GM19455 (cell line): ENCODE measurements at regions not wholly inside any gene's neighbourhood (a gene's known extent, or its start where the extent isn't known, plus 50 kb on each side); places are given as distances from the start of the nearest gene placed in this dataset.

Experiments
- ATAC-seq: cut with Tn5 transposase; IDR thresholded peaks from one replicate; pipeline ENCODE4 v1.9.1; 2021; ENCODE audit not compliant: unreplicated experiment

DNA sequence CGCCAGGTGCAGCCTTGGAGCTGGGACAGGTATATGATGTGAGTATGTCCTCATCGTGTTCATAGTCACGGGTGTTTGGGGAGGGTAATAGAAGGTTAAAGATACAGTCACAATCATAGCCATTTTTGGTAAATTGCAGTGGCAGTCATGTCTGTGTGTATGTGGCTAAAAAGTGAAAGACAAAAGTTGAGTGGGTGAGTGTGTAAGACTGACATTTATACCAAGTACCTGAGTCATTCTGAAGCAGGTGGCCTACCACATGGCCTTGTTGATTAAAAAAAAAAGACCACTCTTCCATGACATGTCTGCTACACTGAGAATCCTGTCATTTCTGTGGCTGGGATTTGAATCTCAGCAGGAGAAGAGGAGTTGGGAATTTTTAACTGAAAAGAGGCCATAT lies 181.9 kb downstream of the SCP2D1 start:
- ATAC-seq: no peak

GRCh38 chr20:18999086-18999485 lies 185.5 kb downstream of the SCP2D1 start:
- no peak for ATAC-seq

DNA sequence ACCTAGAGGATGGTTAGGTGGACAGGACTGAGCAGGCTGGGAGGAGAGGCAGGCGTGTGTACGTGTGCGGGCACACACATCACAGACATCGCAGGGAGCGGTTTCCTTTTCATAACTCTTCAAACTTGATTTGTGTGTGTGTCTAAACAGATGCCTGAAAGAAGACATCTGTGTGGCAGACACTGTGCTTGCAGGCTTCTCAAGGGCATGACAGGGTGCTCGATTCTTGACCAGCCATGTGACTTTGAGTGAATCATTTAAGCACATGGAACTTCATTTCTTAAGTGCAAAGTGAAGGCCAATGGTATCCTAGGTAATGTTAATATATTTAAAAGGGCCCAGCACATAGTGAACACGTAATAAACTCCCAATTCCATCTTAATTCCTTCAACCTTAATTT lies 186.5 kb downstream of the SCP2D1 start:
- no peak for ATAC-seq

GRCh38 chr20:19001177-19001576 lies 187.6 kb downstream of the SCP2D1 start:
- no peak for ATAC-seq

DNA sequence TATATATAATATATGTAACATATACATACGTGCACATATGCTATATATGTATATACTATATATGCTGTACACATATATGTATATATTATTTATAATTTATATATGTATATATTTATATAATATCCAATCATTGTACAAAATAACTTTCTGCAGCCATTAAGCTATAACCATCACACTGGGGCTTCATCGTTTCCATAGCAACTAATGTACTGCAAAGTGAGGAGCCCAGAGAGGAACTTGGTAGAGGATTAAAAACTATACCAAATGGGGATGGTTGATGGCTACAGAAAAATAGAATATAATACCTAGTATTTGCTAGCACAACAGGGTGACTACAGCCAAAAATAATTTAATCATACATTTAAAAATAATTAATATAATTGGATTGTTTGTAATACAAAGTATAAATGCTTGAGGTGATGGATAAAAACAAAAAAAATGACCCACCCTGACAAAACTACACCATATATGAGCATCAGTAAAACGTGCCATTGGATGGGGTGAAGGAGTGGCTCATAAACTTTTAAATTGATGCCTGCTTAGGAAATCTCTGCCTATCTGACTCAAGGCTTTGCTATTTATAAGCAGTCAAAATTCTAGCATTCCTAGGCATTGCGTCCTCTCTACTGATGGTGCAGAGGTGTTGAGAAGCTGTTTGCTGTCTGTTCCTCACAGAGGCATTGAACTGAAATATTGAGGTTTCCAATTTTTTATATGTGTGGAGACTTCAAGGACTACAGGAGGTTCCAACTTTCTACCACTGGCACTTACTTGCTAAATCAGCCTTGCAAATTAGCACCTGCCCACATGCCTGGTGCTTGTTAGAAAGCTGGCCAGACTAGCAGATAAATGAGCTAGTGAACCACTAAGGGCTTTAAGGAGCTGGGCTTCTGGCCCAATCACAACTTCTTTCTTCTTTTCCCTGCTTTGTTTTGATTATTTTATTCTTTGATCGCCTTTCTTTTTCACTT lies 190.1 kb downstream of the SCP2D1 start:
- ATAC-seq: no peak

- no peak for ATAC-seq
Measured at GRCh38 chr20:19004975-19005374, 191.4 kb downstream of the SCP2D1 start.

DNA sequence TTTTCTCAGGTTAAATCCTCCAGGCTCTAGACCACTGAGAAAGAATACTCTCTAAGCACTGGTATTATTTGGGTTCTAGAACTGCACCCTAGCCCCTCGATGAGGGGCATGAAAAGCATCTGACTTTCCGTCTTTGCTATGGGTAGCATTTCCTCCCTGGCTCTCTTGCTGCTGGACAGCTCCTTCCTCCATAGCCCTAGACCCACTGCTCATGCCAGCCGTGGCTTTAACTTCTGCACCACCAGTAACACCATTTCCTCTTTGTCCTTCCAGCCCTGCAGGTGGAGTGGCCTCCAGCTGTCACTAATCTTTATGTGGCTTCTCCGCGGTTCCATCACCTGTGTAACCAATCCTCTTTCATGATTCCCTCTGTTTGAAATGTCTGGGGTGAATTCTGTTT lies 194.9 kb downstream of the SCP2D1 start:
- ATAC-seq: no peak

- ATAC-seq: no peak
Measured at GRCh38 chr20:19009081-19009688, 195.6 kb downstream of the SCP2D1 start.

- no peak for ATAC-seq
Measured at GRCh38 chr20:19012676-19013075, 199.1 kb downstream of the SCP2D1 start.

- no peak for ATAC-seq
Measured at GRCh38 chr20:19013907-19014306, 198.5 kb upstream of the SLC24A3 start.

- ATAC-seq: no peak
Measured at GRCh38 chr20:19015351-19016139, 196.9 kb upstream of the SLC24A3 start.

GRCh38 chr20:19016140-19016497 lies 196.3 kb upstream of the SLC24A3 start:
- ATAC-seq: no peak

DNA sequence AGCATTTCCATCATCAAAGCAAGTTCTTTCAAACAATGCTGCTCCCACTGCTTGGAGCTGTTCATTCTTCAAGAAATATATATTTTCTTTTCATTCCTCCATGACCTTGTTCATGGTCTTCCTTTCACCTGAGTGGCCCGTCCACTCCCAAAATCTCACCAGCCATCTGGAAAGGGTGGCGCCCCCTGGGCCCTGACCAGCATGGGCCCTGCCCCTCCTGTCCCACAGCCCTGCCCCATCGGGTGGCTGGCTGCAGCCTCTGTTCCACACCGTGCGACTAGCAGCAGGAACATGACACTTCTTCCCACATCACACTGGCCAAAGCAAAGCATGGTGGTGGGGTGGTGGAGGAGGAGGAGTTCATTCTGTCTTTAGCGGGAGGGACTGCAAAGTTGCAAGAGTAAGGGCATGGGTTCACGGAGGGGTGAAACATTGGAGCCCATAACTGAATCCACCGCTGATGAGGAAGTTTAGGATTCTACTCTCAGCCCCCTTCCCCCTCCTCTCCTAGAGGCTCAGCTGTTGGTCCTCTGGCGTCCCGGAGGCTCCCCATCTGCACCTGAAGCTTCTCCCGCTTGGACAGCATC lies 195.2 kb upstream of the SLC24A3 start:
- ATAC-seq: no peak

DNA sequence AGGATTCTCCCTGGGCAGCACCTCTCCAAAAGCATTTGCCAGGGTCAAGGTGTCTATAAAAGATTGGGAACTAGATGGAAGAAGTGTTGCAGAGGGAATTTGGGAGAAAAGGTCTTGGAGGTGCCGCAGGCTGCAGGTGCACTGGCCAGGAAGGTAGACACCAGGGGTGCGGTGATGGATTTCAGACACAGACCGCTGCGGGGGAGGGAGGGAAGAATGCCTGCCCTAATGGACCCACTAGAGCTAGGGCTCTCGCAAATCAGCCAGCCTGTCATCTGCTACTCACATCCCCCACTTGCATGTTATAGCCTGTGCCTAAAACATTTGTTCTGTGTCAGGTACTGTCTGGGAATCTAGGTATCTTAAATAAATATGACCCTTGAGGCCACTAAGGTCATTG lies 193.6 kb upstream of the SLC24A3 start:
- no peak for ATAC-seq

- ATAC-seq: no peak
Measured at GRCh38 chr20:19019734-19020364, 192.6 kb upstream of the SLC24A3 start.

- no peak for ATAC-seq
Measured at GRCh38 chr20:19021406-19022117, 190.9 kb upstream of the SLC24A3 start.

- no peak for ATAC-seq
Measured at GRCh38 chr20:19022118-19022575, 190.3 kb upstream of the SLC24A3 start.

DNA sequence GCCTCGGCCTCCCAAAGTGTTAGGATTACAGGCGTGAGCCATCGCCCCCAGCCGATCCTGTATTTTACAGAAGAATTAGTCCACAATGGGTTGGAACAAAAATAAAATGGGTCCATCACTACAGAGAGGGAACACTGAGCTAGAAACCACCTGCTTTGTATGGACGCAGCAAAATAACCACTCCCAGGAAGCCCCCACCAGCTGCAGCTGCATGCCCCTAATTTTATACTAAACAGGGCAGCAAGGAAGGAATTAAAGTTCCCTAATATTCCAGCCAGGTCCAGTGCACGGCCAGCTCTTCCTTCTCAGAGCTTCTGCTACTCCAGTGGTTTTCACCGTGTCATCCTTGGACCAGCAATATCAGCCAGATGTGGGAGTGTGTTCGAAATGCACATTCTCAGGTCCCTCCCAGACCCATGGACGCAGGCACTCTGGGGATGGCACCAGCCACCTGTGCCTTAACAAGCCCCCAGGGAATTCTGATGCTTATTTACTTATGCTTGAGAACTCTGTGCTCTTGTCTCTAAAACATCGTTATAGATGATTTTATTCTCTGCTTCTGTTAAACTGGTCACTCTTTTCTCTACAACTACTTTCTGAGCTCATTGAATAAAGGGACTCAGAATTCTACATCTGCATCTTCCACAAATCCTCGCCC lies 189.5 kb upstream of the SLC24A3 start:
- ATAC-seq: no peak

GRCh38 chr20:19024296-19025035 lies 188.0 kb upstream of the SLC24A3 start:
- ATAC-seq: no peak
